Ectodermal cell (in vitro differentiated cells): ENCODE measurements at regions not wholly inside any gene's neighbourhood (a gene's known extent, or its start where the extent isn't known, plus 50 kb on each side); places are given as distances from the start of the nearest gene placed in this dataset.

Experiments used
- H3K27ac ChIP-seq: 2 replicates; pipeline ENCODE4 v1.7.0; 2013; ENCODE audit warnings: mild to moderate bottlenecking, low read depth, low read length; ENCODE audit not compliant: insufficient read depth, poor library complexity, severe bottlenecking
- H3K27me3 ChIP-seq: 2 replicates; pipeline ENCODE4 v1.7.0; 2013; ENCODE audit warnings: mild to moderate bottlenecking, low read length; ENCODE audit not compliant: insufficient read depth, control insufficient read depth, poor library complexity, severe bottlenecking
- H3K36me3 ChIP-seq: one replicate; pipeline ENCODE4 v1.7.0; 2013; ENCODE audit warnings: low read length; ENCODE audit not compliant: control insufficient read depth, insufficient read depth
- H3K4me1 ChIP-seq: one replicate; pipeline ENCODE4 v1.7.0; 2013; ENCODE audit warnings: low read length; ENCODE audit not compliant: control insufficient read depth, insufficient read depth
- H3K4me3 ChIP-seq: 2 replicates; pipeline ENCODE4 v1.7.0; 2013; ENCODE audit warnings: low read depth, low read length, control low read depth; ENCODE audit not compliant: insufficient read depth
- H3K9me3 ChIP-seq: 2 replicates; pipeline ENCODE4 v1.7.0; 2013; ENCODE audit warnings: mild to moderate bottlenecking, low read length, moderate library complexity; ENCODE audit not compliant: control insufficient read depth
- WGBS, 2 experiments: methylation state at CpG; one replicate each; pipeline ENCODE4 v1.1.7; 2013; ENCODE audit warnings: missing lambda C conversion rate in 2 of 2; 5-methylcytosine and 5-hydroxymethylcytosine counted together

DNA sequence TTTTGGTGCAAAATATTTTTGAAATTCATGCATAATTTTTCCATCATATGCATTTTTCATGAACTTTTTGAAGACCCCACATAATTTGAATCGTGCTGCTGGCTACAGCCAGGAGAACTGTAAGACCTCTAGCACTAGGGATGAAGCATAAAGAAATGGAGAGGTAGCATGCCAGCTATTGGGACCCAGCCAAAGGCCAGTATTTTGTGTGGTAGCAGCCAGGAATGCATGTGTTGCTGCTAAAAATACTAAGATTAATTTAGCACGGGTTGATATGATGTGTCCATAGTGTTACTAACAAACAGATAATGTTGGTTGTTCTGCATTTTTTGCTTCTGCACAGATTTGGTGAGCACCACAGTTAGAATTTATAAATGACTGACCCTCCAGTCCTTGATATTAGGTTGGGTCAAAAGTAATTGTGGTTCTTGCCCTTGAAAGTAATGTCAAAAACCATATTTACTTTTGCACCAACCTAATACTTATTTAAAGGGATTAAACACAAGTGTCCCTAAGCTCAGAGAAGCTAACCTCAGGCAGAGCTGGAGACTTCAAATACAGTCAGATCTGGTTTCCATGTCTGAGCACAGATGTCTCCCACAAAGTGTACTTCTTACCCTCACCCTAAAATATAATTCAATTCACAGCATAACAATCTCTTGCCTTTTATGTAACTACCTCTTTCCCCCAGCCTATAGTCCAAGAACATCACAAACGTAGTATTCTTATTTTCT, 54.1 kb upstream of the NPSR1 start:
- no peaks in the 10 kb centered on the region for H3K4me1 ChIP-seq
- no peaks in the 10 kb centered on the region for H3K36me3 ChIP-seq
- H3K9me3 ChIP-seq = no peaks in the 10 kb centered on the region
- no peak overlapping the region for H3K4me3 ChIP-seq
- H3K27ac ChIP-seq = no peak overlapping the region
- no peaks in the 10 kb centered on the region for H3K27me3 ChIP-seq
- 84 to 93% methylated on average over 3 of the region's 3 CpGs for WGBS, 2 experiments
